Fibroblast of mammary gland (primary cell): ENCODE measurements at regions not wholly inside any gene's neighbourhood (a gene's known extent, or its start where the extent isn't known, plus 50 kb on each side); places are given as distances from the start of the nearest gene placed in this dataset.
"Not testable (repeated sequence)": the region's sequence is repeated elsewhere in the genome, so short reads cannot be mapped to it uniquely, and the experiment has no call there.

Experiments
- DNase-seq: peaks from one replicate; pipeline ENCODE4 v3.0.0-alpha.2; 2010; ENCODE audit warnings: low read depth
- H3K4me3 ChIP-seq: 2 replicates; pipeline ENCODE4 v1.5.1; 2011; ENCODE audit warnings: low read depth, mild to moderate bottlenecking, low read length, moderate library complexity; ENCODE audit not compliant: control insufficient read depth
- TF ChIP-seq, protein P1 (sequence below): conservative IDR thresholded peaks from 2 replicates; pipeline ENCODE4 v1.5.1; 2011; ENCODE audit warnings: low read depth, low read length, inconsistent platforms; ENCODE audit not compliant: control insufficient read depth, insufficient read depth

GRCh38 chr13:39928261-39928660 is 272.8 kb downstream of the COG6 start:
- TF ChIP-seq, protein P1, sequence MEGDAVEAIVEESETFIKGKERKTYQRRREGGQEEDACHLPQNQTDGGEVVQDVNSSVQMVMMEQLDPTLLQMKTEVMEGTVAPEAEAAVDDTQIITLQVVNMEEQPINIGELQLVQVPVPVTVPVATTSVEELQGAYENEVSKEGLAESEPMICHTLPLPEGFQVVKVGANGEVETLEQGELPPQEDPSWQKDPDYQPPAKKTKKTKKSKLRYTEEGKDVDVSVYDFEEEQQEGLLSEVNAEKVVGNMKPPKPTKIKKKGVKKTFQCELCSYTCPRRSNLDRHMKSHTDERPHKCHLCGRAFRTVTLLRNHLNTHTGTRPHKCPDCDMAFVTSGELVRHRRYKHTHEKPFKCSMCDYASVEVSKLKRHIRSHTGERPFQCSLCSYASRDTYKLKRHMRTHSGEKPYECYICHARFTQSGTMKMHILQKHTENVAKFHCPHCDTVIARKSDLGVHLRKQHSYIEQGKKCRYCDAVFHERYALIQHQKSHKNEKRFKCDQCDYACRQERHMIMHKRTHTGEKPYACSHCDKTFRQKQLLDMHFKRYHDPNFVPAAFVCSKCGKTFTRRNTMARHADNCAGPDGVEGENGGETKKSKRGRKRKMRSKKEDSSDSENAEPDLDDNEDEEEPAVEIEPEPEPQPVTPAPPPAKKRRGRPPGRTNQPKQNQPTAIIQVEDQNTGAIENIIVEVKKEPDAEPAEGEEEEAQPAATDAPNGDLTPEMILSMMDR = no peak
- no peak for DNase-seq
- H3K4me3 ChIP-seq = no peak overlapping the region

- DNase-seq = no peak
- TF ChIP-seq, protein P1 = no peak
- no peak overlapping the region for H3K4me3 ChIP-seq
Observed at GRCh38 chr13:39929583-39929982, 274.1 kb downstream of the COG6 start.

DNA sequence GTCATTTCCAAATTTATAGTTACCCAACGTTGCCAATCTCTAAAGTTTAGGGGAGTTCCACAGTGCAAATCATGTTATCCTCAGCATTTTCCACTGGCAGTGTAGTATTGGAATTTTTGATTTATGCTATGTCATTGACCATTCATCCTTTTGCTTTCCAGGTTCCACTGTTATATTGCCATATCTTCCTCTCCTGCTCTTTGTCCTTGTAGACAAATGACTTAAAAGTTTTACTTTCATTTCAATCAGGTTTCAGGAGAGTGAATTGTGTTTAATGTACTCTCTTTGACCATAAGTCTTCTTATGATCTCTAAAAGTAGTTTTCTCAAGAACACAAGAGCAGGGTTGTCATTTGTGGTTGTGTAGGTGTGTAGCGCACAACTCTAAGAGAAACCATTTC is 274.6 kb downstream of the COG6 start:
- no peak overlapping the region for H3K4me3 ChIP-seq
- TF ChIP-seq, protein P1 = no peak
- no peak for DNase-seq

- TF ChIP-seq, protein P1 = no peak
- H3K4me3 ChIP-seq = no peak overlapping the region
- DNase-seq = no peak
Observed at GRCh38 chr13:39930544-39931444, 275.3 kb downstream of the COG6 start.

- no peak overlapping the region for H3K4me3 ChIP-seq
- TF ChIP-seq, protein P1 = no peak
Observed at GRCh38 chr13:39931505-39931904, 276.0 kb downstream of the COG6 start.

GRCh38 chr13:39932514-39932913 is 277.1 kb downstream of the COG6 start:
- not testable (repeated sequence) for DNase-seq, H3K4me3 ChIP-seq

More at GRCh38 chr13:39931505-39931904, 276.0 kb downstream of the COG6 start:
- no peak for DNase-seq

DNA sequence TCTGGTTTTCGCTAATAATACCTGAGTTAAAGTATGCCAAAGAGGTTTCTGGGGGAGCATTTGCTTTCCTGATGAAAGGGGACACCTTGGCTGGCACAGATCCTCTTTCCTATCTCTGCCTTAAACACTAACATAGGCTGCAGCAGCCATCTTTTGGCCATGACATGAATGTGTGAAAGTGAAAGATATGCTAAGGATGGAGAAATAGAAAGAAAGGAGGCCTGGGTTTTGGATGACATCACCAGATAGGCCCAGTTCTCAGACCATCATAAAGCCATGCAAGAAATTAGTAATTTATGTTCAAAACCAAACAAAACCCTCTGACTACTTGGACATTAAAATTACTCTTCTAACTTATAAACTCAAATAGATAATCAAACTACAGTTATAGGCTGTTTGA is 279.7 kb downstream of the COG6 start:
- H3K4me3 ChIP-seq = no peak overlapping the region
- no peak for DNase-seq
- TF ChIP-seq, protein P1 = no peak
